ENCODE measurements at regions not wholly inside any gene's neighbourhood (a gene's known extent, or its start where the extent isn't known, plus 50 kb on each side); places are given as distances from the start of the nearest gene placed in this dataset.
"Not testable (repeated sequence)": the region's sequence is repeated elsewhere in the genome, so short reads cannot be mapped to it uniquely, and the experiment has no call there.

- not testable (repeated sequence) for TF ChIP-seq CTCF (IDR thresholded peaks at IDR 0.05; ENCODE audit: extremely low read depth in 1 of 2, insufficient read depth in 1 of 2, low read depth in 1 of 2, low read length in 2 of 2); EZH2 (IDR thresholded peaks at IDR 0.05; ENCODE audit: borderline replicate concordance, low read depth, low read length, severe bottlenecking); POLR2A (IDR thresholded peaks at IDR 0.05; ENCODE audit: low read depth, low read length); POLR2AphosphoS5 (IDR thresholded peaks at IDR 0.05; ENCODE audit: insufficient read depth, low read depth, low read length)
Observed at GRCh38 chr11:81769906-81770305, 963.8 kb downstream of the FAM181B start.
